ENCODE measurements at regions not wholly inside any gene's neighbourhood (a gene's known extent, or its start where the extent isn't known, plus 50 kb on each side); places are given as distances from the start of the nearest gene placed in this dataset.

GRCh38 chr10:78357141-78358063, 323.7 kb downstream of the RPS24 start:
- no peak for DNase-seq (ENCODE audit: low spot score in 2 of 2)
- Histone ChIP-seq H3K9me3 (no peaks in the 10 kb centered on the region), H3K27ac (no peak overlapping the region), H3K27me3 (no peaks in the 10 kb centered on the region), H3K36me3 (no peaks in the 10 kb centered on the region), H3K4me1 (peaks cover 0 to 24% (median 0%) of the 10 kb centered on the region in 4 donors), H3K4me3 (no peak overlapping the region)
- 46 to 54% methylated on average over 16 of the region's 16 CpGs for WGBS, 2 donors
- TF ChIP-seq POLR2A (IDR thresholded peaks at IDR 0.05) (no peak), CTCF (IDR thresholded peaks at IDR 0.05) (no peak), EP300 (IDR thresholded peaks at IDR 0.05) (no peak)

- DNase-seq (ENCODE audit: low spot score in 2 of 2) = no peak
- TF ChIP-seq CTCF (IDR thresholded peaks at IDR 0.05) (no peak), POLR2A (IDR thresholded peaks at IDR 0.05) (no peak), EP300 (IDR thresholded peaks at IDR 0.05) (no peak)
- peaks cover 0 to 24% (median 0%) of the 10 kb centered on the region in 4 donors for H3K4me1 ChIP-seq
- WGBS, 2 donors = 90 to 94% methylated on average over 5 of the region's 5 CpGs
- no peaks in the 10 kb centered on the region for H3K9me3 ChIP-seq
- no peak overlapping the region for H3K27ac ChIP-seq
- H3K4me3 ChIP-seq = no peak overlapping the region
- no peaks in the 10 kb centered on the region for H3K27me3 ChIP-seq
- H3K36me3 ChIP-seq = no peaks in the 10 kb centered on the region
These were observed 324.7 kb downstream of the RPS24 start for GRCh38 chr10:78358351-78358750.

GRCh38 chr10:78358982-78359381, 325.3 kb downstream of the RPS24 start:
- no peaks in the 10 kb centered on the region for H3K9me3 ChIP-seq
- no peak for DNase-seq (ENCODE audit: low spot score in 2 of 2)
- no peak overlapping the region for H3K27ac ChIP-seq
- H3K4me3 ChIP-seq = no peak overlapping the region
- peaks cover 0 to 20% (median 0%) of the 10 kb centered on the region in 4 donors for H3K4me1 ChIP-seq
- TF ChIP-seq POLR2A (IDR thresholded peaks at IDR 0.05) (no peak), CTCF (IDR thresholded peaks at IDR 0.05) (no peak), EP300 (IDR thresholded peaks at IDR 0.05) (no peak)
- no peaks in the 10 kb centered on the region for H3K27me3 ChIP-seq
- 97% methylated on average over 5 of the region's 5 CpGs for WGBS, 2 donors
- H3K36me3 ChIP-seq = no peaks in the 10 kb centered on the region

- Histone ChIP-seq H3K4me3 (no peak overlapping the region), H3K9me3 (no peaks in the 10 kb centered on the region), H3K27me3 (no peaks in the 10 kb centered on the region), H3K36me3 (no peaks in the 10 kb centered on the region), H3K4me1 (peaks cover 0 to 20% (median 0%) of the 10 kb centered on the region in 4 donors), H3K27ac (no peak overlapping the region)
- DNase-seq (ENCODE audit: low spot score in 2 of 2) = no peak
- TF ChIP-seq POLR2A (IDR thresholded peaks at IDR 0.05) (no peak), CTCF (IDR thresholded peaks at IDR 0.05) (no peak), EP300 (IDR thresholded peaks at IDR 0.05) (no peak)
- WGBS, 2 donors = 76 to 88% methylated on average over 9 of the region's 9 CpGs
These were observed 326.0 kb downstream of the RPS24 start for GRCh38 chr10:78359640-78360091.

- Histone ChIP-seq H3K27ac (no peak overlapping the region), H3K9me3 (no peaks in the 10 kb centered on the region), H3K4me3 (no peak overlapping the region), H3K27me3 (no peaks in the 10 kb centered on the region), H3K36me3 (no peaks in the 10 kb centered on the region), H3K4me1 (peaks cover 0 to 20% (median 0%) of the 10 kb centered on the region in 4 donors)
- 95 to 99% methylated on average over 6 of the region's 6 CpGs for WGBS, 2 donors
- DNase-seq (ENCODE audit: low spot score in 2 of 2) = no peak
- no peak for TF ChIP-seq POLR2A (IDR thresholded peaks at IDR 0.05)
- no peak for TF ChIP-seq CTCF (IDR thresholded peaks at IDR 0.05)
- no peak for TF ChIP-seq EP300 (IDR thresholded peaks at IDR 0.05)
These were observed 326.6 kb downstream of the RPS24 start for GRCh38 chr10:78360284-78360683.

Measured in tibial nerve (tissue), 4 donors.